ENCODE measurements at regions not wholly inside any gene's neighbourhood (a gene's known extent, or its start where the extent isn't known, plus 50 kb on each side); places are given as distances from the start of the nearest gene placed in this dataset.
"Not testable (repeated sequence)": the region's sequence is repeated elsewhere in the genome, so short reads cannot be mapped to it uniquely, and the experiment has no call there.

DNA sequence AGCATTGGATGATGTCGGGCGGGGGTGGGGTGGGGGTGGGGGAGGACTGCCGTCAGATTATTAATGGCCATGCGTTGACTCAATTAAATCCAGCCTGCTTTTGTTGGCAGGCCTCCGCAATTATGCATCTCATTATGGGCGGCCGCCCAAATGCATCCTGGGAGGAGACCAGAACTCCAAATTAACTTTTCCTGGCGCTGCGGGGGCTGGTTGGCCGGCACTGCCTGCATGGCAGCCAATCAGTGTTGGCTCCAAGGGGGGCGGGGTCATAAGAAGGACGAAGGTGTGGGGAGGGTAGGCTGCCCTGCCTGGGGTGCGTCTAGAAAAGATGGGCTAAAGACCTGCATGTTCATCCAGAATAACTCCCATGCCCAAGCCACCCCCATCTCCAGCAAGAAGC, 83.9 kb upstream of the PAX2 start:
- no peak for DNase-seq (ENCODE audit: low read depth in 1 of 2, low spot score in 1 of 2)

DNA sequence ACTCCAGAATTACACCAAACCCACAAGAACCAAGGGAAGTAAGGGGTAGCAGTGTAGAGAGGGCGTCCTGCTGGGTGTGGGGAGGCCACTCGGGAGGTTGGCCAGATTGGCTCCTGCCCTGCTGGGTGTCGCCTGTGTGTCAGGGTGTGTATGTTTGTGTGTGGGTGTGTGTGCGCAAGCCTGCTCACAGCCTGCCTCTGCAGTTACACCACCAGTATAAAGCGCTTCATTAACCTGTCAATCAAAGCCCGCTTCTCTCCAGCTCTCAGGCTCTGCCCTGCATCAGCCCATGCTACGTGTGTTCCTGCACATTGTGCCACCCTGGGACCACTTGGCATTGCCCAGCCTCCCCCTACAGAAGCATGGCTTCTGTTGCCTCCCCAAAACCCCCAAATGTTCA, 83.3 kb upstream of the PAX2 start:
- no peak for DNase-seq (ENCODE audit: low read depth in 1 of 2, low spot score in 1 of 2)

DNA sequence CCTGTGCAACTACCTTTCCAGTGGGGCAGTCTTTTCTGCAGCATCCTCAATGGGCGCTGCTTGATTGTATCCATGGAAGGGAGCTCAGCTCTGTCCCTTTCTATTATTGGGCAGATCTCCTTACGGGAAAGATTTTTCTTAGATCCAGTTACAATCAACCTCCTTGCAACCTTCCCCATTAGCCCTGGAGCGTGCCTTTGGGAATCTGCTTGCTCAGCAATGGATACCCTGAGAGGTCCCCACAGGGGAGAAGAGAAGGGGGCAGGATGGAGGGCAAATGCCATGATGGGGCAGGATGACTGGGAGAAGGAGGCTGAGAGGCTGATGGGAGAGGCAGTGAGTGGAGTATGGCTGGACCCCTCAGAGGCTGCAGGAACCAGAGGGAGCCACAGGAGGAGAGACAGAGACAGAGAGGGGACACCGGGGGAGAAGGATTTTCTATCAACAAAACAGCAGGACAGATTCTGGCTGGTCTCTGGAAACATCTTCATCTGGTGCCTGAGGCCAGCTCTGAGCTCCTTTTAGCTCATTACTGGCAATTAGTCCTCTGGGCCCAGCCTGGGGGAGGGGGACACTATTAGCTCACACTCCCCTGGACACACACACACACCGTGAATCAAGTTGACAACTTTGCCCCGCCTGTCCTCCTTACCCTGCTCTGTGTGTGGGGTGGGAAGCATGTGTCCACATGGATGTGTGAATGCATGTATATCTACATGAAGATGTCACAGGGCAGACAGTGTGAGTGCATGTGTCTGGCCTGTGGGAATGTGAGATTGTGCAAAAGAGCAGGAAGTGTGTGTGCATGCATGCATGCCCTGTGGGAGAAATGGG, 80.8 kb upstream of the PAX2 start:
- DNase-seq (ENCODE audit: low read depth in 1 of 2, low spot score in 1 of 2), result no peak

DNA sequence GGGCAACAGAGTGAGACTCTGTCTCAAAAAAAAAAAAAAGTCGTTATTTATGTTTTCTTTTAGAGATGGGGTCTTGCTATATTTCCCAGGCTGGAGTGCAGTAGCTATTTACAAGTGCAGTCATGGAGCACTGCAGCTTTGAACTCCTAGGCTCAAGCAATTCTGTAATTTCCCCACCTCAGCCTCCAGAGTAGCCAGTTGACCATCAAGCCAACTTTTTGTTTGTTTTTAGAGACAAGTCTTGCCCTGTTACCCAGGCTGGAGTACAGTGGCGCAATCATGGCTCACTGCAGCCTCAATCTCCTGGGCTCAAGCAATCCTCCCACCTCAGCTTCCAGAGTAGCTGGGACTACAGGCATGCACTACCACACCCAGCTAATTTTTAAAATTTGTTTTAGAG, 78.7 kb upstream of the PAX2 start:
- DNase-seq (ENCODE audit: low read depth in 1 of 2, low spot score in 1 of 2), result not testable (repeated sequence)

DNA sequence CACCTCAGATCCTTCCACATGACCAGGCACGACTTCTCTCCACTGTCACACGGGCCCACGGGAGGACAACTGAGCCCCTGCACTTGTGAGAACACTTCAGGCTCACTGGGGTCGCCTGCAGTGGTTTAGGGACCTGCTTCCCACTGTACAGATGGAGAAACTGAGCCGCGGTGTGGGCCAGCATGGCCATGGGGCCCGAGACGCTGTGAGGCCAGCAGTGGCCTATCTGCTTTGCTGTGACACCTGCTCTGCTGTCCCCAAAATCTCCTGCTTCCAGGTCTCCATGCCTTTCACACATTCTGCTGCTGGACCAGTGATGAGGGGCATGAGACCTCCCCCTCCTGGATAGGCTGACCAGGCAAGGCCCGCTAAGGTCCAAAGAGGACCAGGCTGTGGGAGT, 75.8 kb upstream of the PAX2 start:
- no peak for DNase-seq (ENCODE audit: low read depth in 1 of 2, low spot score in 1 of 2)

DNA sequence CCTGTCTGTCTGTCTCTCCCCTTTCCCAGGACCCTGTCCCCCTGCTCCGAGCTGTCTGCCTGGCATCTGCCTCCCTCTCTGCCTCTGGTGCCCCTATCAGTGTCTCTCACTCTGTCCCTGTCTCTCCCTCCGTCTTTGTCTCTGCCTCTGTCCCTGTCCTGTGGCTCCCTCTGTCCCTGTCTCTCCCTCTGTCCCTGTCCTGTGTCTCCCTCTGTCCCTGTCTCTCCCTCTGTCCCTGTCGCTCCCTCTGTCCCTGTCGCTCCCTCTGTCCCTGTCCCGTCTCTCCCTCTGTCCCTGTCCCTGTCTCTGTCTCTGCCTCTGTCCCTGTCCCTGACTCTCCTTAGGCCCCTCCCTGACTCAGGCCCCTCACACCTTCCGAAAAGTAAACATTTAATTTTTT, 75.0 kb upstream of the PAX2 start:
- no peak for DNase-seq (ENCODE audit: low read depth in 1 of 2, low spot score in 1 of 2)

DNA sequence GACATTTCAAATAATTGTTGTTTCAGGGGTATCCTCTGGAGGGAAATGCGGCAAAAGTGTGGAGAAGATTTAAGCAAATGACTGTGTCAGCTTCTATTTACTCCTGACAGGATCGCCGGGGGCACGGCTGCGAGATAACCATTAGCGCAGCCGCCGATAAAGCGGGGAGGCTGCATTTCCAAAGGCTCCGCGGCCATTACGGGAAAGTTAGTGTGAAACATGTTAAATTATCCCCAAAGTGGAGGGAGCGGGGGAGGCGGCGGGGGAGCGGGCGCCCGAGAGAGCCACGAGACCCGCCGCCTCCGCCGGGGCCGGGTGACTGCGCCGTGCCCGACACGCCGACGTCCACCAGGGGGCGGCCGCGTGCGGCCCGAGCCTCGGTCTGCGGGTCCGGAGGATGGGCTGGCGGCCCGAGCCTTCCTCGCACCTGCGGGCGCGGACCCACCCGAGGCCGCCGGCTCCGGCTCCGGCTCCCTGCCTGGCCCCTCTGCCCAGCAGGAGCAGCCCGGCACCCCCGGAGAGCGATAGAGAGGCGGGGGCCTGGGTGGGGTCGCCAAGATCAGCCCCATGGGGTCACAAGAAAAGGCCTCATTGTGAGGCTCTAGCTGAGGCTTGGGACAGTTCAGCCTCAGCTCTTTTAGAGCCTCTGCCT, 74.4 kb upstream of the PAX2 start:
- DNase-seq (ENCODE audit: low read depth in 1 of 2, low spot score in 1 of 2), result peak; percentile 13 to 61

DNA sequence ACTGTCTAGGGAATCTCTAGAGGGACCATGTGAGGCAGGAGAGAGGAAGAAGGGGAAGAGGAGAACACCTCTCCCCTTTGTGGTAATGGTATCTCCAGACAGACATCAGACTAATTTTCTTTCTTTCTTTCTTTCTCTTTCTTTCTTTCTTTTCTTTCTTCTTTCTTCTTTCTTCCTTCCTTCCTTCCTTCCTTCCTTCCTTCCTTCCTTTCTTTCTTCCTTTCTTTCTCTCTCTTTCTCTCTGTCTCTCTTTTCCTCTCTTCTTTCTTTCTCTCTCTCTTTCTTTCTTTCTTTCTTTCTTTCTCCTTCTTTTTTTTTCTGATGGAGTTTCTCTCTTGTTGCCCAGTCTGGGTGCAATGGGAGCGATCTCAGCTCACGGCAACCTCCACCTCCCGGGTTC, 73.2 kb upstream of the PAX2 start:
- no peak for DNase-seq (ENCODE audit: low read depth in 1 of 2, low spot score in 1 of 2)

DNA sequence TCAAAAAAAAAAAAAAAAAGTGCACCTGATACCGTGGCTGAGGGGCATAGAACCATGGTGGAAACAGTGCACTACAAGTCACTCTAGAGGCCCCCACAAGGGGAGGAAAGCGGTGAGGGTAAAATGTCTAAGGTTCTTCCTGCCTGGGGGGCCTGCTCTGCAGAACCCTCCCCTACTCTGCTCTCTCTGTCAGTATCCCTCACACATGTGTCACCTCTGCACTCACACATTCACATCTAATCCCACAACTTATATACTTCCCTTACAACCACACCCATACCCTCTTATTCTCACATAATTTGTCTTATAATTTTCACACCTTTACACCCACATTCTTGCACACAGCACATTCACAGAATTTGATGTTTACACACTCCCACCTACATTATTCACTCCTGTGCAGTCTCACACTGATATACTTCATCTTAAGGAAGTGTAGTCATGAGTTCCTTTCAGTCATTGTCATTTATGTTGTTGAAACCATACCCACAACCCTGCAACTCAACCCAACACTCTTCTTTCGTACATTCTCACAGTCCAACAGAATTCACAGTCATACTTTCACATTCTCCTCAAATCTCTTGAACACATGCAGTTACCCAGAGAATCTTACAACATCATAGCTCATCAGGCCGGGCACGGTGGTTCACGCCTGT, 68.0 kb upstream of the PAX2 start:
- no peak for DNase-seq (ENCODE audit: low read depth in 1 of 2, low spot score in 1 of 2)

DNA sequence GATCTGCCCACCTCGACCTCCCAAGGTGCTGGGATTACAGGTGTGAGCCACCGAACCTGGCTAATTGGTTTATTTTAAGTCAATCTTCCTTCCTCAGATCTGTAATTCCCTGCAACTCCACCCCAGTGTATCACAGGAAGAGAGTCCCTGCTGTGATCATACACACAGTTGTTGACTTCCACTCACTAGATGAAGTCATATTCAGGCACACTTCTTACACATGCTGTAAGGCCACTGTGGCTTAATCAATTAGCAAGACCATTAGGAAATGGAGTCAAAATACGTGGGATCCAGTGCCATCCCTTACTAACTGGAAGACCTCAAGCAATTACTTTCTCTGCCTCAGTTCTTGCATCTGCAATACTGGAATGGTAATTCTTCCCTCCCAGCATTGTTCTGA, 66.1 kb upstream of the PAX2 start:
- DNase-seq (ENCODE audit: low read depth in 1 of 2, low spot score in 1 of 2), result no peak

DNA sequence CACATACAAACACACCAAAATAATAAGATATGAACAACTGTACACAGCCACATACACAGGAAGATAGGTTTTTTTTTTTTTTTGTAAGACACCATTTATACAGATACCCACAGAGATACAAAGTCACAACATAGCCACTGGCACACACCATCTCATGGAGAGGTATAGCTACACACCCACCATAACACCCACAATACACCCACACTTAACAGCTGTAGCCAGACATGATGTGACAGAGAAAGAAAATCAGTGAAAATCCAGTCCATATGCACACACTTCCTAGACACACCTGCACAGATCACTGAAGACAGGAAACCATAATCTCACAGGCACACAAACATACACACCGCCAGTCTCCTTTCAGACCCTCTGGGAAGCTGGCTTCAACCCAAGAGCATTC, 62.4 kb upstream of the PAX2 start:
- no peak for DNase-seq (ENCODE audit: low read depth in 1 of 2, low spot score in 1 of 2)

DNA sequence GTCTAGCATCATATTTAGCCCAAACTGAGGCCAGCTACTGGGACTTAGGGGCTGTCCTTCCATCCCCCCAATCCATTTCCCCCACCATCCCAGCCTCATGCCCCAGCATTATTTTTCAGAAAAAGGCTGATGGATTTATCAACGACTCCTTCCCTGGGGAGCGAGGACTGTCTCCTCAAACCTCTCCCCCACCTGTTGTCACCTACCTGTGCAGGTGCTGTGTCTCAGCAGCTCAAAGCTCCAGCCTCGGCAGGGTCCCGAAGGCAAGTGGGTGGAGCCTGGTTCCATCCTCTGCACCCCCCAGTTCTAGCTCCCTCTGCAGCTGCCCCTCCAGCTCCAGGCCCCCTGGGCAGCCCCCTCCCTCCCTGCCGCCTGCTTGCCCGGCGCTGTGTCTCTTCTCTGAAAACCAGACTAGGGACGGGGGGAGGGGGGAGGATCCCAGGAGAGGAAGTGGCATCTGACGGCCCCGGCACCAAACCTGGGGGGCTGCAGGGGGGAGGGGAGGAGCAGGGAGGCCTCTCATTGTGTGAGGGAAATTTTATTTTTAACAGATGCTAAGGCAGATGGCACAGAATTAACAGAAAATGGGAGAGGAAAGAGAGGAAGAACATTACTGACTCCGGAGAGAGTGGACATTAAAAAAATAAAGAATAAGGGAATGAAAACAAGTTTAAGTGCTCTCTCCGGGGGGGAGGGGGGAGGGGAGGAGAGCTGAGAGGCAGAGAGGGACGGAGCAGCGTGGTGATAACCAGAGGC, 61.7 kb upstream of the PAX2 start:
- no peak for DNase-seq (ENCODE audit: low read depth in 1 of 2, low spot score in 1 of 2)

DNA sequence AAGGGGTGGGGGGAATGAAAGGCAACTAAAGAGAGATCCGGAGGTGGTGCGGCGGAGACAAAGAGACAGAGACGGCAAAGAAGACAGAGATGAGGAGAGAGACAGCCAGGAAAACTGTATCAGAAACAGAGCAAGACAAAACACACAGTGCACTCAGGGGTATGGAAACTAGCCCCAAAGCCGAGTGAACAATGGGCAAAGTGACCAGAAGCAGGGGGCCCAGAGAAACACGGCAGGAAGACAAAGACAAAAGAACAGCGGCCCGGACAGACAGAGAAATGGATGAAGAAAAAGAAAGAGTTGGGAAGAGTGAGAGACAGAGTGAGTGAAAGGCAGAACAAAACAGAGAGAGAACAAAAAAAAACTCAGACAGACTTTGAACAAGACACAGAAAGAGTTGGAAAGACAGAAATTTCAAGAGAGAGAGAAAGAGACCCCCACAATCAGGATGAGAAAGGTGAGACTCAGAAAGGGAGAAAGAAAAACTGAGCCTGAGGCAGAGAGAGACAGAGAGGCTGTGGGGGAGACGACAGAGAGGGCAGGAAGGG, 60.6 kb upstream of the PAX2 start:
- DNase-seq (ENCODE audit: low read depth in 1 of 2, low spot score in 1 of 2), result no peak

DNA sequence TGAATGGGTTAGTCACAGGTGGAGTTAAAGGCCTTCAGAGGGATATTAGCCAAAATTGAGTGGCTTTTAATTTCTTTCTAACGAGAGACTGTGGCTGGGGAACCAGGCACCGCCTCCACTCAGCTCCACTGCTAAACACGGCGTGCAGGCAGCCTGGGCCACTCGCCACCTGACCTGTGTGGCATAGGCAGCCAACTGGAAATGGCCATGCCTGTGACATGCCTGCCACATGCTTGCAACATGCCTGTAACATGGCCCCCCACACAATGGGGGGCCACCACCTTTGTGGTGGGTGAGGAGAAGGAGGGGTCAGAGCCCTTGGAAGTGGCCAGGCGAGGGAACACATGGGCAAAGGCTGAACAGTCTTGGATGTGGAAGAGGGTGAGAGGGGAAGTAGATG, 60.1 kb upstream of the PAX2 start:
- no peak for DNase-seq (ENCODE audit: low read depth in 1 of 2, low spot score in 1 of 2)

DNA sequence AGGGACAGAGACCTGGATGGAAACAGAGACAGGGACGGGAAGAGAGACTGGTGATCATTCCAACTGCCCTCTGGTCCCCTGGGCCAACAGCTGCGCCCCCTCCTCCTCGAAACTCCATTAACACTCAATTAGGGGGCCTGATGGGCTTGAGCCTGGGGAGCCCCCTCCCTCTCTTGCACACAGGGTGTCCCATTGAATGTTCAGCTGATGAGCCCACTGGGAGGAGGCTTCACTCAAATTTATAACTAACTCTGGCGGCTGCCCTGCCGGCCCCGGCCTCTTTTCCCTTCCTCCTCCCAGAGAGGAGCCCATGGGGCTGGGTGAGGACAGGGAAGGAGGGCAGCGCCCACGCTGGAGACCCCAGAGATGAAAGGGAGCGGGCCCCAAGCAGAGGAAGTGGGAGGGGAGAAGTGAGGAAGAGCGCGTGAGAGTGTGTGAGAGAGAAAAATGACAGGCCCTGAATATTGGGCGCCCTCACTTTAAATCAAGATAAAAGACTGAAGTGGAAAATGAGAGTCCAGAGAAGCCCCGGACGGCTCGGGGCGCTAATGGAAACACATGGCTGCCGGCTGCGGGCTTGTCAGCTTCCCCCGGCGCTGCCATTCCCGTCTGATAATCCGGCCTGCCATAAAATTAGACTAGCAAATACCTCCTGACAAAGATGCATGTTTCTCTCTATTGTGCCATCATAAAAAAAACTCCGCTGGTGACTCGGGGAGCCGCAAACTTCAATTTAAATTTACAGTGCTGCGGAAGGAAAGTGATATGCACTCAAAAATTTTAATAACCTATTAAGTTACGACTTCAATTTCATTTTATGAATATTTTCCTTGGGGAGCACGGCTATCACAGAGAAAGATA, 58.0 kb upstream of the PAX2 start:
- DNase-seq (ENCODE audit: low read depth in 1 of 2, low spot score in 1 of 2), result no peak

DNA sequence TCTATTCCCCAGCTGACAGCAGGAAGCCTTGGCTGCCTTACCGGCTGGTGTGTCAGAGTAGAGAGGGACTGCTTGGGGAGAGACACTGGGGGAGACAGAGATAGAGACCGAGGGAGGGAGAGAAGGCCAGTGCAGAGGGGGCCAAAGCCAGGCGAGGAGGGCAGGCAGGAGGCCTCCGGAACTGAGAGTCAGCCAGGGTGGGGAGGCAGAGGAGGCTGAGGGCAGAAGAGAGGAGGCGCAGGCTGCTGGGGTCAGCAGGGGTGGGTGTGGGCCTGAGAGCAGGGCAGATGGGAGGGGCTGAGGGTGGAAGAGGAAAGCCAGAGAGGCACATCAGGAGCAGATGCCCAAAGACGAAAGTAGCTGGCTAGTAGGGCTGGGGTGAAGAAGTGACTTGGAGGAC, 57.2 kb upstream of the PAX2 start:
- no peak for DNase-seq (ENCODE audit: low read depth in 1 of 2, low spot score in 1 of 2)

DNA sequence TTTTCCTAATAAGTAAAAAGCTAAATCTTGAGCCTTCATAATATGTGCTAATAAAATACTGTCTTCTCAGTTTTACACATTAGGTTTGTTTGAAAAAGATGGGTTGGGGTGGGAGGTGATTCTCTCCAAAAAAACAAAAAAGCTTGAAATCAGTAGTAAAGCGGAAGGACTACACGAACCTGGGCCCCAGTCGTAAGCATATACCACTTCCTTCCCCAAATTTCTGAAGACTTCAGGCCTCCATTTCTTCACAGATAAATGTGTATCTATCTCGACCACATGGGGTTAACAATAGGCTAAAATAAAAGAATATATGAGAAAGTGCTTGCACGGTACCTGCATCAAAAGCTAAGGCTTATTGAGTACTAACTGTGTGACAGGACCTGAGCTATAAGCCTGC, 51.6 kb upstream of the PAX2 start:
- no peak for DNase-seq (ENCODE audit: low read depth in 1 of 2, low spot score in 1 of 2)
